Ishikawa (cell line): ENCODE measurements at regions not wholly inside any gene's neighbourhood (a gene's known extent, or its start where the extent isn't known, plus 50 kb on each side); places are given as distances from the start of the nearest gene placed in this dataset.

Experiments used
- CREB1 ChIP-seq: IDR thresholded peaks from 2 replicates; pipeline ENCODE4 v1.6.1; 2012; ENCODE audit warnings: low read depth
- EP300 ChIP-seq: IDR thresholded peaks from 2 replicates; pipeline ENCODE4 v1.6.1; 2012; ENCODE audit warnings: borderline replicate concordance
- RAD21 ChIP-seq: IDR thresholded peaks from 2 replicates; pipeline ENCODE4 v1.6.1; 2012; ENCODE audit warnings: low read depth
- REST ChIP-seq: IDR thresholded peaks from 2 replicates; pipeline ENCODE4 v1.6.1; 2012; ENCODE audit warnings: low read depth, mild to moderate bottlenecking
- TCF12 ChIP-seq: IDR thresholded peaks from 2 replicates; pipeline ENCODE4 v1.6.1; 2012; ENCODE audit warnings: low read depth
- TEAD4 ChIP-seq: IDR thresholded peaks from 2 replicates; pipeline ENCODE4 v1.6.1; 2012
- ZBTB7A ChIP-seq: IDR thresholded peaks from 2 replicates; pipeline ENCODE4 v1.6.1; 2012; ENCODE audit warnings: low read depth
- TF ChIP-seq, protein P1 (sequence below): IDR thresholded peaks from 2 replicates; pipeline ENCODE4 v1.6.1; 2012

DNA sequence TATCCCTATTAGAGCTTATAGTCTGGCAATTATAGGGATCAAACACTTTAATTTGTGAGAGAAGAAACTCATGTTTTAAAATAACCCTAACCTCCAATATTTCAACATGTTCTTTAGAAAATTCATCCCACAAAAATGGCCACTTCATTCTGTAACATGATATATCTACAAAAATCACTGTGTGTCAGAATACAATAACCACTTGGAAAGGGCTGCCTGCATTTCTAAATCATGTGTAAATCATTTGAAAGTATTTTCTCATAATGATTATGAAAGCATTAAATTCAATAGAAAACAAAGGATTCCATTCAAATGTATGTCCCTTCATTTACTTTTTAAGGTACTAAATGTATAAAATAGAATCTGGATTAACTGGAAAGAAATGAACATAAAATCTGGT, 101.4 kb upstream of the NHSL1 start:
- TF ChIP-seq TEAD4 (no peak), EP300 (no peak), REST (no peak), ZBTB7A (no peak), CREB1 (no peak), RAD21 (no peak), TCF12 (no peak)
- TF ChIP-seq, protein P1, sequence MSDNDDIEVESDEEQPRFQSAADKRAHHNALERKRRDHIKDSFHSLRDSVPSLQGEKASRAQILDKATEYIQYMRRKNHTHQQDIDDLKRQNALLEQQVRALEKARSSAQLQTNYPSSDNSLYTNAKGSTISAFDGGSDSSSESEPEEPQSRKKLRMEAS, result no peak
